Amygdala (tissue), 56 donors: ENCODE measurements at regions not wholly inside any gene's neighbourhood (a gene's known extent, or its start where the extent isn't known, plus 50 kb on each side); places are given as distances from the start of the nearest gene placed in this dataset.

ENCODE experiments used
- DNase-seq, 56 donors: peaks; one replicate each; lab custom pipeline; 2025; lab: John Stamatoyannopoulos, UW

DNA sequence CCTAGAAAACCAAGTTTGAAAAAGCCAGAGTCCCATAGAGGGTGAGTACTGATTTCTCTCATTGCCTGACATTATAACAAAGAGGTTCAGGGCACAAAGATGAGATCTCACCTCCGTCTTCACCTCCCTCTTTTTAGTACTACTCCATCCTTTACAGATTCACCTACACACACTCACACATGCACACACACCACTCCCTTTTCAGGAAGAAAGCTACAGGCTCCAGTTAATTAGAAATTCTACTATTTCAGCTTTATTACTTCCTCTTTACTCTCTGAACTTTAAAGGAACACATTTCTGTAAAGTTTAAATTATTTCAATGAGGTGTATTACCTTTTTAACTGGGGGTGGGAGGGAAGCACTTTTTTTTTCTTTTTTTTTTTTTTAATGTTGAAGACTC lies 59.6 kb upstream of the PRDX6 start:
- DNase-seq: no peak

DNA sequence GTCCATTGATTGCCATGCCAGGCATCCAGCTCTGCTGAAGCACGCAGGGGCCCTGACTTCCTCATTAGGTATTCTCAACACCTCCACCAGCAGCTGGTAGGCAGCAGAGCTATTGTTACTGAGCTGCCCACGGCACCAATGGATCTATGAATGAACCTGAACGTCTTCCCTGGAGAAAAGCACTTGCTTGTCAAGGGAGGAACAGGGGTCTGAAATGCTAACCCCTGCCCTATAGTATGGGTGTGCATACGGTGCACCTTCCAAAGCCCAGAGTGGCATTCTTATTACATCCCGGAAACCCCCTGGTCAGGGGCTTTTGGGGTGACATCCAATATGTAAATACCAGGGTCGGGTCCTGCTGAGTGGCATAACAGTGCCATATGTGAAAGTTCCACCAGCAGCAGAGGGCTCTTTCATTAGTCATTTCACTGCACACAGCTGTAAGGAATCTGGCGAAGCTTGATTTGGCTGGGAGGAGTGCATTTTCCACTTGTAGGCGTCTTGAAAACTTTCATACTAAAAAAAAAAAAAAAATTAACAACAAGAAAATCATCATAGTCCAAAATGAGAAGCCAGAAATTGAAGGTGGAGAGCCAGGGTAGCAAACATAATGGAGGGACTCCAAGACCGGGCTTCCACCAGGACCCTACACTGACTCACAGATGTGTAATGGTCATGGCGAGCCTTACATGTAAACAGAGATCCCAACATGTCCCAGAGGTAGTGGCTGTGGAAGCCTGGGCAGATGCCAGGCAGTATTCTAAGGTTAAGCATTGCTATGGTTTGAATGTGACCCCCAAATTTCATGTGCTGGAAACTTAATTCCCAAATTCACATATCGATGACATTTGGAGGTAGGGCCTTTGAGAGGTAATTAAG lies 58.8 kb upstream of the PRDX6 start:
- DNase-seq: no peak

DNA sequence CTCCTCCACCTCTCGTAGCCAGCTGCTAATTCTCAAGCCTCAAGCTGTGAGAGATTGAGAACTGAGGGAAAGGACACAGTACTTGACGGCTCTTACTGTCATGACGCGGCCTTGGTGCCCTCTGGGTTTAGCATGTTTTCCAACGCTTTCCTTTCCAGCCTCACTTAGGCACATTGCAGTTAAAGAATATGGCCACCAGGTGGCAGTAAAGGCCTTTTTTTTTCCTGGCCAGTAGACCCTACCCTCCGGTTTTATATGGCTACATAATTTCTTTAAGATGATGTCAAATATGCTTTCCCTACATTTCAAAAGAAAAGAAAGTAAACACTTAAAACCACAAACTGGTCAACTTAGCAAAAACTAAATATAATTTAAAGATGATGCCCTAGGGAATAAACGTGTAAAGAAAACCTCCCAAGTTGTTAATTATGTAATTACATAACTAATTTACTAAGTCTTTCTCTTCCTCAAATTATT lies 56.8 kb upstream of the PRDX6 start:
- DNase-seq: peak in 27 of 56 donors; percentile 1 to 61 (median 14)

DNA sequence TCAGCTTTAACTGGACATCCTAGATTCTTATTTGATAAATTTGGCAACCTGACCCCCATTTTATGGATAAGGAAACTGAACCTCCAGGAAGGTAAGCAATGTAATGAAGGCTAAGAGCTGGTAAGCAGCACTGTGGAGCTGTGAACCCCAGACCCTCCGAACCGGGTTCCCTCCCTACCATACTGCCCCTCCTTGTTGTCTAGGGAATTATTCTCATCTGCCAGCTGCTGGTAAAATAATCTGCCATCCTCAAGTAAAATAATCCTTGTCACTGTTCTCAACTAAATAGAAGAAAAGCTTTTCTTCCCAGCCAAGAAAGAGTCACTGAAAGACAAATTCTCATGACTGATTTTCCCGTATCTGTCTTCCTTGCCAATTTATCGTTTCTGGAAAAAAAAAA lies 55.8 kb upstream of the PRDX6 start:
- DNase-seq: no peak

DNA sequence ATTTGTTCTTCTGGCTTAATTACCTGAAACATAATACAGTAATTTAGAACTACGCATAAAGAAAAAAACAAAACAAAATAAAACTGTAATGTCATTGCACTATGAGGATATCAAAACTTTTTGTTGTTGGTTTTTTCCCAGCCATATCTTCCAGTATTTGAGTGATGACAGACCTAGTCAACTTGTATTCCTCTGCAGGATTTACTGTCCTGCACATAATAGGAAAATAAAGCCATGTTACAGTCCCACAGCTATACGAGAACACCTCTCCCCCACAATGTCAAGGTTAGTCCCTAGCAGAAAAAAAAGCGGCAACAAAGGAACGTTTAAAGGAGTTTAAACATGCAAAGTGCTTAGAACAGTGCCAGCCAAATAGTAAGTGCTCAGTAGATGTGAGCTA lies 55.3 kb upstream of the PRDX6 start:
- no peak for DNase-seq

DNA sequence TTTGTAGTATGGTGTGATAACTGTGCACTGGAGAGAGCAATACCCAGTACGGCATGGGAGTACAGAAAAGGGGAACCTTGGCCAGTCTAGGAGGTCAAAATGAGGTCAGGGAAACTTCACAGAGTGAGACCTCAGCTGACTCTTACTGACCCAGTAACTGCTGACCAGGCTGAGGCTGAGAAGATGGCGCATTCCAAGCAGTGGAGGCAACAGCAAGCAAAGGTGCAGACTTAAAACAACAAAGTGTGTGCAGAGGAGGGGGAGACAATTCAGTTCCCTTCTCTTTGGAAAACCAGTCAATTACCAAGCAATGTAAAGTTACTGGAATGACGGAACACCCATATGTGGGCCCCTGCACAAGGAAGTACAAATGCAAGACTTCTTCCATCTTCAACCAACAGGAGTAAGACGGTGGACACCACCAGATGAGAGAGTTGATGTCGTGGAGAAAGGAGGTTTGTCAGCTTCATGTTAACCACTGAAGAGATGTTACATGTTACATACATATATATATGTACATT lies 54.6 kb upstream of the PRDX6 start:
- DNase-seq: no peak

DNA sequence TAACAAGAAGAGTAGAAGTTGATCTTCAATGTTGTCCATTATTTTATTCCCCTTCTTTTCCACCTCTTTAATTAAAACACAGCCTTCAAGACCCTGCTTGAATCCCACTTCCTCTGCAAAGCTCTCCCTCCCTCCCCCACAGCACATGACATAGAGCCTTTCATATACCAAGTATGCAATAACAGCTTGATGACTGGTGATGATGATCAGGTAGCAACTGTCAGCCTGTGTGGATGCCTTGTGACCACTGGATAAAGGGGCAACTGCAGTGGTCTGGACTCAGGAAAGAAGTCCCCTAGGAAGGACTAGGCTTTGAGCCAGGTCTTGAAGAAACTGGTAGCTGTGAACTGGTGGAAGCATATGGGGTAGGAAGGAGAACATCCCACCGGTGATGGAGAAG lies 53.8 kb upstream of the PRDX6 start:
- DNase-seq: no peak

DNA sequence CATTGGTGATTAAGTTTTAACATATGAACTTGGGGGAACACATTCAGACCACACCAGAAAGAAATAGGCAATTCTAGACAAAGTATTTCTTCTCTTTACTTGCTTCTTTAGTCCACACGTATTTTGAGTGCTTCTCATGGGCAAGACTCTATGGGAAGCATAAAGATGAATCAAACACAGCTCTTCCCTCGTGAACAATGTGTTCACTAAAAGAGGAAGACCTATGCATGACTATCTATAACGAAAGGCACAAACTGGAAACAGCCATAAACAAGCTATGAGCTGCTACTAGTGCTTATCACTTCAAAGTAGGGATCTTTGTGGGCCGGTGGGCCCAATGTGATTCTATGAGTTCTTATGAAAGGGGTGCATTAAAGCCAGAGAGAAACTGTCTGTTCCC lies 53.0 kb upstream of the PRDX6 start:
- DNase-seq: no peak

DNA sequence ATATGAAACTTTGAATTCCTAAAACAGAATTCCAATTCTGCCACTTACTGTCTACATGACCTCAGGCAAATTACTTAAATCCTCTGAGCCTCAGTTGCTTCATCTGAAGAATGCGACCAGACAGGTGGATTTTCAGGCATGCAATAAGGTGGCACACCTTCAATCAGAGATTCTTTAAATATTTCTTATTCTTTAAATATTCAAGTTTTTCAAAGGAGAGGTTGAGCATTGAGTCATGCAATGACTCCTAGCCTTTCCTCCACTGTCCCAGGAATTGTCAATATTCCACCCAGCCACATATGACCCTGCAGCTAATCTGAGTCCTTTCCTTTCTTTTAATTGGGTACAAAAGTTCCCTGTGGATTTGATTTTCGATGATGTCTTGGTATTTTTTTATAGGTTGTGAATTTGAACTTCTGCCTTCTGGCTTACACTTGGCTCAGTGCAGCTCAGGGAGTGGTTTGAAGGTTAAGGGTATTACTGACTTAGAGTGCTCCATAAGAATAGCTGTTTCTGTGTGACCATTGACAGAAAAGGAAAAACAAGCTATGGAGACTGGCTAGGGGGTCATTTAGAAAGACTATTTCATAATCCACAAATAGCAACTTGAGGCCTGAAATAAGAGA lies 52.2 kb upstream of the PRDX6 start:
- no peak for DNase-seq

DNA sequence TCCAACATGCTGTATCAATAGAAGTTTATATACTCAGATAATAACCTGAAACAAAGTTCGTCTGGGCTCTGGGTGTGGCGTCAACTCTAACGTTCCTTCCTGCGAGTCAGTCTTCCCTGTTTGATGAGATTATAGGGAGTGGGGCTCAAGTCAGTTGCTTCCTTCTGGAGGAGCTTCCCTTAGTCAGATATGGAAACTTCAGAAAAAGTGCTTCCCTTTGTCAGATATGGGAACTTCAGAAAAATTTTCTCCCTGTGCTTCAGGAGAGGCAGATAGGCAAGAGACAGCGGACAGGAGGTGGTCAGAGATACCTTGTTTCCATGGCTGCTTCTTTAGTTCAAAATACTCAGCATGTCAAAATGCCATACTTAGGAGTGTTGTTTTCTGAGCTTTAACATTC lies 51.1 kb upstream of the PRDX6 start:
- DNase-seq: no peak

DNA sequence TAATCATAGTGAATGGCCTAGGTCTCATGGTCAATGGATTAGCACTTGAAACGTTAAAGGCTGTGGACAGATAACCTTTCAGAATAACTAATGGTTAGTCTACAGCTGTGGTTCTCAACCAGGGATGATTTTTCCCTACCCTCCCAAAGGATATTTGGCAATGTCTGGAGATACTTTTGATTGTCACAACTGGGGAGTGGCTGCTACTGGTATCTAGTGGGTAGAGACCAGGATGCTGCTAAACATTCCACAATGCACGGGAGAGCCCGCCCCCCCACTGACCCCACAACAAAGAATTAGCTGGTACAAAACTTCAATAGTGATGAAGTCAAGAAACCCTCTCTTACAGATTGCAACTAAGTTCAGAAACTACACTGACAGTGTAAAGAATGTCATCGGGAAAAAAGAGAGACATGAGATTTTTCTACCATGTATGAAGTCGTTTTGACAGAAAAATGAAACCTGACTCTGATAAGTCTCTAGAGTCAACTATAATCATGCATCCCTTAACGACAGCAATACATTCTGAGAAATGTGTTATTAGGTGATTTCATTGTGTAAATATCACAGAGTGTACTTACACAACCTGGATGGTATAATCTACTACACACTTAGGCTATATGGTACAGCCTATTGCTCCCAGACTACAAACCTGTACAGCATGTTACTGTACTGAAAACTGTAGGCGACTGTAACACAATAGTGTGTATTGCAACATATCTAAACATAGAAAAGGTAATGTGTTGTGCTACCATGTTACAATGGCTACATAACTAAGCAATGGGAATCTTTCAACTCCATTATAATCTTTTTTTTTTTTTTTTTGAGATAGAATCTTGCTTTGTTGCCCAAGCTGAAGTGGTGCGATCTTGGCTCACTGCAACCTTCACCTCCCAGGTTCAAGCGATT lies 49.7 kb upstream of the PRDX6 start:
- DNase-seq: no peak
